Hepatocyte (in vitro differentiated cells): ENCODE measurements at regions not wholly inside any gene's neighbourhood (a gene's known extent, or its start where the extent isn't known, plus 50 kb on each side); places are given as distances from the start of the nearest gene placed in this dataset.

Experiments used
- EZH2phosphoT487 ChIP-seq: fragments of 200-600 bp; sonication (generic); IDR thresholded peaks from one replicate; pipeline ENCODE4 v1.6.1; 2018; ENCODE audit warnings: antibody characterized with exemption, mild to moderate bottlenecking, low read depth, moderate library complexity; ENCODE audit not compliant: unreplicated experiment, severe bottlenecking
- TF ChIP-seq, protein P1 (sequence below): fragments of 200-600 bp; sonication (generic); IDR thresholded peaks from 2 replicates; pipeline ENCODE4 v1.5.1; 2016; ENCODE audit warnings: antibody characterized with exemption, mild to moderate bottlenecking; ENCODE audit not compliant: poor library complexity

DNA sequence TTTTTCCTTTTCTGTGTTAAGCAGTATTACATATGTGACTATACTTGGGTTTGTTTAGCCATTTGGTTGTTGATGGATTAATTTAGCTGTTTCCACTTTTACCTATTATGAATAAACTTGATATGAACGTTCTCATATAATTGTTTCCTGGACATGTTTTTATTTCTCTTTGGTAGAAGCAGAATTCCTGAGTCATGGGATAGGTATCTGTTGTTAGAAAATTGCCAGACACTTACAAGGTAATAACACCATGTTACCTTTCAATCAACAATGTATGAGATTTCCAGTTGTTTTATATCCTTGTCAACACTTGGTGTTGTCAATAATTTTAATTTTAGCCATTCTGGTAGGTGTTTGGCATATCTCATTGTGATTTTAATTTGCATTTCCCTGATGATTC, 475.4 kb downstream of the IGSF11 start:
- TF ChIP-seq EZH2phosphoT487: no peak
- TF ChIP-seq, protein P1, sequence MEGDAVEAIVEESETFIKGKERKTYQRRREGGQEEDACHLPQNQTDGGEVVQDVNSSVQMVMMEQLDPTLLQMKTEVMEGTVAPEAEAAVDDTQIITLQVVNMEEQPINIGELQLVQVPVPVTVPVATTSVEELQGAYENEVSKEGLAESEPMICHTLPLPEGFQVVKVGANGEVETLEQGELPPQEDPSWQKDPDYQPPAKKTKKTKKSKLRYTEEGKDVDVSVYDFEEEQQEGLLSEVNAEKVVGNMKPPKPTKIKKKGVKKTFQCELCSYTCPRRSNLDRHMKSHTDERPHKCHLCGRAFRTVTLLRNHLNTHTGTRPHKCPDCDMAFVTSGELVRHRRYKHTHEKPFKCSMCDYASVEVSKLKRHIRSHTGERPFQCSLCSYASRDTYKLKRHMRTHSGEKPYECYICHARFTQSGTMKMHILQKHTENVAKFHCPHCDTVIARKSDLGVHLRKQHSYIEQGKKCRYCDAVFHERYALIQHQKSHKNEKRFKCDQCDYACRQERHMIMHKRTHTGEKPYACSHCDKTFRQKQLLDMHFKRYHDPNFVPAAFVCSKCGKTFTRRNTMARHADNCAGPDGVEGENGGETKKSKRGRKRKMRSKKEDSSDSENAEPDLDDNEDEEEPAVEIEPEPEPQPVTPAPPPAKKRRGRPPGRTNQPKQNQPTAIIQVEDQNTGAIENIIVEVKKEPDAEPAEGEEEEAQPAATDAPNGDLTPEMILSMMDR: no peak
